ENCODE measurements at regions not wholly inside any gene's neighbourhood (a gene's known extent, or its start where the extent isn't known, plus 50 kb on each side); places are given as distances from the start of the nearest gene placed in this dataset.
"Not testable (repeated sequence)": the region's sequence is repeated elsewhere in the genome, so short reads cannot be mapped to it uniquely, and the experiment has no call there.

GRCh38 chr4:188439641-188440311 lies 300.5 kb downstream of the TRIML1 start:
- DNase-seq, result peak; percentile 56

- DNase-seq, result no peak
Measured at GRCh38 chr4:188444500-188444899, 305.3 kb downstream of the TRIML1 start.

GRCh38 chr4:188448996-188449395 lies 309.8 kb downstream of the TRIML1 start:
- not testable (repeated sequence) for DNase-seq

DNA sequence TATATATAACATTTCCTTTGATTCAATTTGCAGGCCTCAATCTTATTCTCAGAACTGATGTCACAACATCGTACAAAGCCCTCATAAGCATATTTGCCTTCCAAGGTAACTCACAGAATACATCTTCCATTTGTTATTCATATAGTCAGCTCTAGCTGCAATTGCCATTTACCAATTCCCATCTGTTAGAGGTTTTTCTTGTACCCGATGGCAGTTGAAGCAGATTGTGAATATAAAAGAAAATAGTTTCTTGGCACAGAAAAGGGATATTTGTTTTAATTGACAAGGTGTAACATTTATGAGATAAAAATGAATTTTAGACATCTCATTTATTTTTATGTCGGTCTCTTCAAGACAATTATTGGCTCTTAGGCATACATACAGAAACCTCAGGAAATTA lies 311.3 kb downstream of the TRIML1 start:
- DNase-seq, result no peak

GRCh38 chr4:188452097-188452496 lies 312.9 kb downstream of the TRIML1 start:
- DNase-seq, result no peak

DNA sequence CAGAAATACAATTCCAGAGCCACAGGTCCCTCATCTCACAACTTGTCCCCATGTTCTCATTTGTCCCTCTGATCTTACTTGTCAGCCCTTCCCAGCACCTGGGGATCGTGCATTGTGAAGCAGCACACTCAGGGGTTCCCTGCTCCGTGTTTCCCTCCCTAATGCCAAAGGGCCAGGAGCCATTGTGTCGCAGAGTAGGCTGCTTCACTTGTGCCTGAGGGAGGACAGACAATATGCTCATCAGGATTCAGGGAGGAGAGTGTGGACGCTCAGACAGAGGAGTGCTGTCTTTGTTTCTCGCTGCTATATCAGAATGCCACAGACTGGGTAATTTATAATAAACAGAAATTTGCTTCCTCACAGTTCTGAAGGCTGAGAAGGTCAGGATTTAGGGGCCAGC lies 315.3 kb downstream of the TRIML1 start:
- DNase-seq, result no peak

DNA sequence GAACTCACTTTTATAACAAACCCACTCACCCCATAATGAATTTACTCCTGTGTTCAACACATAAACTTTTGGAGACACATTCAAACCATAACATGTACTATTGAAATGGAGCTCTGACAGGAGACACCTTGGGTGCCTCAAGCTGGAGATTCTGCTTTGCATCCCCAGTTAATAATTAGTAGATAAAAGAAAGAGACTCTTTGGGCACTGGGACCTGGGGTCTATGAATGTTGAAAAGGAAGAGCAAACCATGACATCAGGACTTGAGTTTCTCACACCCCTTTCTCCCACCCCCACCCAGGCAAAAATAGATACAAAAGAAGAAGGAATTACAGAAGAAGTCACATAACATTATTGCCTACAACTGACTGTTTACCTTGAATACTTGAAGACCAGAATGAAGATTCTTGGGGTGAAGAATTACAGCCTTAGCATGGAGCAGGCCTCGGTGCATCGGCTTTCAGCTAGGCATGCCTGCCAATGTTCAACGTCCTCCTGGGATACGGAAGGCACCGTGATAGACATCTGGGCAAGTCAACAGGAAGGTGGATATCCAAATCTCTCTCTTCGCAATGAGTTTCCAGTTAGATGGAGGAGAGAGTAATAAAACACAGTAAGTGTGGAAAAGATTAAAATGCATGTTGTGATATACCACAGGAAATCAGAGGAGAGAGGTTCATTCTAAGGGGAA lies 316.0 kb downstream of the TRIML1 start:
- DNase-seq, result no peak

DNA sequence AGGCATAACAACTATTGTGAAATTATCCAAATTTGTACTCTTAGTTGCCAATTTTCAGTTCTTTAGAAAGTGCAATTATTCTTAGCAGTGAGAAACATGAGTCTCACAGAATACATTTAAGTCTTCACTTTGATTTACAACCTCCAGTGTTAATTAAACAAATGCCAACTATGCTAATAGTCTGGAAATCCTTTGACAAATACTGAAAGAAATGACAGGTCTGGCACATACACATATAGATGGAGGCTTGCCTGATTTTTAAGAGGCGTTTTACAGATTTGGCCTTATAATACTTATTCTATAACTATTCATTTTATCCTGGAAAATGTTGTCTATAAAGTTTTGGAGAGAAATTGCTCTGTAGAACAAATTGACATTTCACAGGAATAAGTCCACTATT lies 320.1 kb downstream of the TRIML1 start:
- DNase-seq, result no peak

DNA sequence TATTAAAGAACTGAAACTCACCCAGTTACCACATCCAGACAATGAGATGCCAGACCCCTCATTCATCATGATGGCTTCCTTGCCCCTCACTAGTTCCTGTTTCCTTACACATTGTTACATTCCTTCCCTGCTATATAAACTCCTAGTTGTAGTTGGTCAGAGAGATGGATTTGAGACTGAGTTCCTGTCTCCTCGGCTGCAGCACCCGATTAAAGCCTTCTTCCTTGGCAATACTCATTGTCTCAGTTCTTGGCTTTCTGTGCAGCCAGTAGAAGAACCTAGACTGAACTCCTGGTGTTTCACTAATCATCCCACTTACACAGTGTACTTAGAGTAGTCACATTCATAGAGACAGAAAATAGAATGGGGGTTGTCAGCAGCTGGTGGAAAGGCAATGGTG lies 324.7 kb downstream of the TRIML1 start:
- DNase-seq, result no peak

- DNase-seq, result no peak
Measured at GRCh38 chr4:188466001-188466400, 326.8 kb downstream of the TRIML1 start.

DNA sequence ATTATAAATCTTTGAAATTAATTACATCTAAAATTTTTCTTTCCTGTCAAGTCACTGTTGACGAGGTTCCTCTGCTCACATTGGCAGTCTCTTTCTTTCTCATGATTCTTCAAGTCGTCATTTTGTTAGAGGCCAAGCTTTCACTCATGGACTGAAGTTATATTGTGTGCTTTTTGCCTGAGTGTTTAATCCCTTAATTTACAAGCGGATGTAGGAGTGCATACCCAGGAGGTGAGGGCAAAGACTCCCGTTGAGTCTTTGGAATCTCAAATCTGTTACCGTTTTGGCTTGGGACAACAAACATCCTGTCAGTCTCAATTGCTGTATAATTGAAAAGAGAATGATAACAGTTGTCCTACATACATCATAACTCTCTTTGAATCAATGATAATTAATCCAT lies 345.0 kb downstream of the TRIML1 start:
- DNase-seq, result no peak

GRCh38 chr4:188485906-188486305 lies 346.7 kb downstream of the TRIML1 start:
- no peak for DNase-seq

- no peak for DNase-seq
Measured at GRCh38 chr4:188492886-188493285, 353.6 kb downstream of the TRIML1 start.

- DNase-seq, result no peak
Measured at GRCh38 chr4:188495169-188495568, 355.9 kb downstream of the TRIML1 start.

- DNase-seq, result no peak
Measured at GRCh38 chr4:188511431-188511830, 372.2 kb downstream of the TRIML1 start.

DNA sequence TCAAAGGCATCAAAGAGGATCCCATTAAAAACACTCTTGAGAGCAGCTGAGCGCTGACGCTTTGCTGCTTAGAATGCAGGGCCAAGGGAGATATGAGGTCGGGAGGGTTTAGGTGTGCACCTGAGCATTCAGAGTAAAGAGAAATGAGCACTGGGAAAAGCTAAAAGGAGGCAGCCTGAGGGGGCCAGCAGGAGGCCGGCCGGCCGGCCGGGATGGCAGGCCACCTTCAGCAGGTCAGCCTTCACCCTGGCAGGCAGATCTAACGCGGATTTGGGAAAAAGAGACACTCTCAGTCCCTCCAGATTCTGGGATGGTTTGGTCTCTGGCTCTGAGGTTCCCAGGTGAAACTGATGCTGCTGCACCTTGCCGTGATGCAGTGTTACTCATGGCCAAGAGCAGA lies 393.5 kb downstream of the TRIML1 start:
- DNase-seq, result no peak

DNA sequence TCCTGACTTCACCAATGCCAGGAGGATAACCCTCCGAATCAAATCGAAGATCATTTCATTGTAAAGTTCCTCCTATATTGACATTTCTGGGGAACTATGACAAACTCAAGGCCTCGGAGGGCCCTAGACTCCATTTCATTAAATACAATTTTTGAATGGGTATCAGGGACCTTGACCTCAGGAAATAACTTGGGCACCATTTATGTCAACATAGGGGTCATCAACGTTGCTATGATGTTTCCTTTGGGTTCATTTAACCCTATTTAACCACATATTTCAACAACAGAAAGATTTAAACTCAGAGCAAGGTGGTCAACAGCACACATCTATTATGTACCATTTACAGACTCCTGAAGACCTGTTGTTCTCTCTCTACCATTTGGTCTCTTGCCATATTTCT lies 395.1 kb downstream of the TRIML1 start:
- no peak for DNase-seq

GRCh38 chr4:188534917-188535316 lies 395.7 kb downstream of the TRIML1 start:
- no peak for DNase-seq

- no peak for DNase-seq
Measured at GRCh38 chr4:188536826-188537225, 397.6 kb downstream of the TRIML1 start.

DNA sequence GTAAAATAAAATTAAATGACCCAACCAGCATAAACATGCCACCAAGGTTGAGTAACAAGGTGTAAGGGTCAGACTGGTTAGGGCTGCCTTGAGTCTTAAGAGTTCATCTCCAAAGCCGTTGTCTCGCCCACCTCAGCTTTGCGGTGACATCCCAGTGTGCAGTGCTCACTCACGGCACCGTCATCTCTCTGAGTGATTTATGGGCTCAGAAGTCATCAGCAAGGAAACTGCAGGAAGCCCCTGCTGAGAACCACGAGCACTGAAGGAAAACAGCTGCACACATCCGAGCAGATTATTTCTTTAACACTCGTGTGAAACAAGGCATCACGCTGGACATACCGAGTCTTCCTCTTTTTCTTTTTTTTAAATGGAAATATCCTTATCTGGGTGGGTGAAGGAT lies 411.1 kb downstream of the TRIML1 start:
- DNase-seq, result no peak

DNA sequence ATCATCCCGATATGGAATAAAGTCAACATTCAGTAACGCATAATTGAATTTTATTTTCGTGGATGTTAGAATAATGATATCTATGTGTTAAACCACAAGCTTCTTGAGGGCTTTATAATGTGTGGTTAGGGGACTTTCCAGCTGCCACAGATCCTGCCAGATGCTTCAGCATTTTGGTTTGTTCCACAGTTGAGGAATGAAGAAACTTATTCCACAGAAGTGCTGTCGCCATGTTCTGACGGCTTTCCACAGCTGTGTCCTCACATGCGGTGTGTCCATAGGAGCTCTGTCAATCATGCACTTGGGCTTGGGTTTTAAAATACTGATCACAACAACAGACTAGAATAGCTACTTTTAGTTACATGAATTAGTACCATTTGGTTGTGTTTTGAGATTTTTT lies 411.9 kb downstream of the TRIML1 start:
- DNase-seq, result no peak

- DNase-seq, result no peak
Measured at GRCh38 chr4:188552741-188553275, 413.6 kb downstream of the TRIML1 start.

DNA sequence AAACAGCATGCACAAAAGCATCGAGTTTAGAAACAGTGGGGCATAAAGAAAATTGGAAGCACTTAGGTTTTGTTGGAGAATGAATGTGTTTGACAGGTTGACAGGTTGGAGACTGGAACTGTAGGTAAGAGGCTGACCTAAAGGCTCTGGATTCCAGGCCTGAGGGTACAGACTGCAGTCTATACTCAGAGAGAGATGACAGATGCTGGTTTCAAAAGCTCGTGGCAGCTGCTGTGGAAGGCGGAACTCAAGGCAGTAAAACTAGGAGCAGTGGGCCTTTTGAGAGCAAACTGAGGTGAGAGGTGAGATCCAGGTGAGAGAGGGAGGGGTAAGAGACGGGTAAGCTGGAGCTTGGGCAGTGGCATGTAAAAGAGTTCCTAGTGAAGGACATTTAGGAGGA lies 415.2 kb downstream of the TRIML1 start:
- no peak for DNase-seq

DNA sequence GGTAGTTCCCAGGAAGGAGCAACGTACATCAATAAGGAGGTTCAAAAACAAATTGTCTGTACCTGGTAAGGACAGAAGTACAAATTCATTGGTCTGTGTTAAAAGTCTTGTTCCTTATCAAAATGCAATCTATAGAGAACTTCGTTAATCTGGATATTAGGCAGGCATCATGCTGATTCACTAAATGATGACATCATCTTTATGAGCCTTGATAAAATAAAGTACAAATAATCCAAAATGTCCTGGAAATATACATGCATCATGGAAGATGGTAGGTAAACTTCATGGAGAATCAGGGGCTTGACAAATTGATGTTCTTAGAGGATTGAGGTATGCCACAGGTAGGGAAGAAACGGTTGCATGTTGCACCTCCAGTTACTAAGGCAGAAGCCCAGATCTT lies 433.9 kb downstream of the TRIML1 start:
- DNase-seq, result no peak

DNA sequence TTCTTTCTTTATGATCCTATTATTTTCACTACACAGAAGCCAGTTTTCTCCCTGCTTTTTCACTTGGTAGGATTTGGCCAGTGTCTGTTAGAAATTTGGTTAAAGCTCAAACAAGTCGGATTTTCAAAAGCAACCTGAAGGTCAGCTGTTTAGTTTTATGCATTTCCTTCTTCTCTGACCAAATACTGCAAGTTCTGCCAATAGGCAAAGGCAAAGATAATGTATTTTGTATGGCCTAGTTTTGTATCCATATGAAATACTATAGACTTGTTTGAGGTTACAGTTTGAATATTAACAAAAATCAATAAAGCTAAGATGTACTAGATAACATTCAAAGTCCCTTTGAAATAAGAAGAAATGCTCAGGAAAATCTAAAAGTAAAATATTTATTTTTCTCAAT lies 439.4 kb downstream of the TRIML1 start:
- no peak for DNase-seq
